GM10248 (cell line): ENCODE measurements at regions not wholly inside any gene's neighbourhood (a gene's known extent, or its start where the extent isn't known, plus 50 kb on each side); places are given as distances from the start of the nearest gene placed in this dataset.

Source experiments
- CTCF ChIA-PET: fragments of 300-600 bp; sonication (Branson Sonifier 250); formaldehyde crosslinking; extraction: SDS; loops from one replicate; lab custom pipeline; 2021; ENCODE audit warnings: antibody characterized with exemption; lab: Yijun Ruan, JAX
- POLR2A ChIA-PET: fragments of 350-650 bp; sonication (Branson Sonifier 250); formaldehyde crosslinking; extraction: SDS; loops from one replicate; lab custom pipeline; 2020; ENCODE audit warnings: antibody characterized with exemption; lab: Yijun Ruan, JAX
- DNase-seq: peaks from one replicate; pipeline ENCODE4 v3.0.0; 2012; ENCODE audit errors: extremely low spot score
- TF ChIP-seq, protein P1 (sequence below): IDR thresholded peaks from 2 replicates; pipeline ENCODE4 v1.5.1; 2012; ENCODE audit warnings: mild to moderate bottlenecking, low read depth; ENCODE audit errors: extremely low read depth, missing control alignments, control extremely low read depth

DNA sequence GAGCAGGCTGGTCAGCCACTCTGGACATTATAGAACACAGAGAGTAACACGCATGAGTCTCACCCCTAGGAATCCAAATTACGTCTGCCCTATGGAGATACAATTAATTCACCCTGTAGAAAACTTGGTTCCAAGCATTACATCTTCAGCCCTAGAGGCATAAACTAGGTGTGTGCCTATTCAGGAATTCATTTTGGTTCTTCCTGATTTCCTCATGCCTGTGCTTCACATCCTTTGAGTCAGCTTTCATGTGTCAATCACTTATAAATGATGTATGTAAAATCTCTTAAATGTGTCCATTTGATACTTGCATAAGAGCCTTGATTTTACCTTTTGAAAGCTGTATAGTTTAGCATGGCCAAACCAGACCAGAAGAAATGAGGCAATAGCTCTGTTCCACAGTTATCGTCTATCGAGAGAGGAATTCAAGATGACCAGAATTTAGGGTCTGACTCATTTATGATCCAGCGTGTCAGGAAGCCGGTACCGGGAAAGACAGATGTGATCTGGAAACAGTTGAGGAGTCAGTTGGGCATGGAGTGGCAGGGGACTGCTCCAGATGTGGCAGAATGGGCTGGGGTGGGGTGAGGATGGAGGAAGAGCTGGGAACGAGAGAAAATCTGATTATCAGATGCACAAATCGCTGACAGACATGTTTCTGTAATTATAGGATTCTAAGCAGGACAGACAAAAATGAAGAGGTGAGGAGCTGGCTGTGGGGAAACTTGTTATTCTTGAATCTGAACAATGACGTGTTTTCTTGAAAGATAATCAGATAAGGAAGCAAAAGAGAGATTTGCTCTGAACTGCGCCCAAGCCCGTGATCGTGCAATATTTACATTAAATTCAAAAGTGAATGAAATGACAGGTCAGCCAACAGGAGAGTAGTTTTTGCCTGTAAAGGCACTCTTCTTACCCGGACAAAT lies 76.7 kb downstream of the C16orf95 start:
- TF ChIP-seq, protein P1, sequence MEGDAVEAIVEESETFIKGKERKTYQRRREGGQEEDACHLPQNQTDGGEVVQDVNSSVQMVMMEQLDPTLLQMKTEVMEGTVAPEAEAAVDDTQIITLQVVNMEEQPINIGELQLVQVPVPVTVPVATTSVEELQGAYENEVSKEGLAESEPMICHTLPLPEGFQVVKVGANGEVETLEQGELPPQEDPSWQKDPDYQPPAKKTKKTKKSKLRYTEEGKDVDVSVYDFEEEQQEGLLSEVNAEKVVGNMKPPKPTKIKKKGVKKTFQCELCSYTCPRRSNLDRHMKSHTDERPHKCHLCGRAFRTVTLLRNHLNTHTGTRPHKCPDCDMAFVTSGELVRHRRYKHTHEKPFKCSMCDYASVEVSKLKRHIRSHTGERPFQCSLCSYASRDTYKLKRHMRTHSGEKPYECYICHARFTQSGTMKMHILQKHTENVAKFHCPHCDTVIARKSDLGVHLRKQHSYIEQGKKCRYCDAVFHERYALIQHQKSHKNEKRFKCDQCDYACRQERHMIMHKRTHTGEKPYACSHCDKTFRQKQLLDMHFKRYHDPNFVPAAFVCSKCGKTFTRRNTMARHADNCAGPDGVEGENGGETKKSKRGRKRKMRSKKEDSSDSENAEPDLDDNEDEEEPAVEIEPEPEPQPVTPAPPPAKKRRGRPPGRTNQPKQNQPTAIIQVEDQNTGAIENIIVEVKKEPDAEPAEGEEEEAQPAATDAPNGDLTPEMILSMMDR: no peak
- CTCF ChIA-PET: interaction anchor here (0.8 to 1.2 kb wide), 2 partner anchors 14 to 38 kb away, joined by 3 read pairs; no protein-coding TSS in a partner anchor
- POLR2A ChIA-PET: no interaction called here
- no peak for DNase-seq

DNA sequence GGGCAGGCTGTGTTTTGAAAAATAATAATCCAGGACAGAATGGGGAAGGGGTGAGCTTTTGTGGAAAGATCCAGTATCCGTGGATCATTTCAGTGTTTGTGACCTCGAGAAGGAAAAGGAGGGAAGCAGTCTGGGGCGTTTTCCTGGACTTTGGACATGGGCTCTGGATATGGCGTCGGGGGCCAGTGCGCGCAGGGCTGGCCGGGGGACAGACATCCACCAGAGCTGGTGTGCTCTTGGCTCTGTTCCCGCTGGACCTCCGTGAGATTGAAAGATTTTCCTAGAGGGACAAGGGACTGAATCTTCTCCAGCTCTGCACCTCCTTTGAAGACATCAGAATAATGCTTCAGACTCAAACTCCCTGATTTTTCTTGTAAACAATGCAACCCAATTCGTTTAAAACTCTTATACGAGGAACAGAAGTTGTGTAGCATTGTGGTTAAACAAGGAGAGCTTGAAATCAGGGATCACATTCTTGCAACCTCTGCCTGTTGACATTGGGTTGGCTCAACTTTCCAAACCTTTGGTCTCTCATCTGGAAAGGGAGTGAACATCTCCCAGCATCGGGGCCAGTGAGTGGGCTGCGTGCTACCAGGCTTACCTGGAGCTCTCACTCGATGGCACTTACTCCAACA lies 75.9 kb downstream of the C16orf95 start:
- DNase-seq: no peak
- ChIA-PET POLR2A (no interaction called here), CTCF (interaction anchor here (1.2 kb wide), 1 partner anchor 15 kb away, joined by 3 read pairs; no protein-coding TSS in a partner anchor)
- TF ChIP-seq, protein P1: no peak

DNA sequence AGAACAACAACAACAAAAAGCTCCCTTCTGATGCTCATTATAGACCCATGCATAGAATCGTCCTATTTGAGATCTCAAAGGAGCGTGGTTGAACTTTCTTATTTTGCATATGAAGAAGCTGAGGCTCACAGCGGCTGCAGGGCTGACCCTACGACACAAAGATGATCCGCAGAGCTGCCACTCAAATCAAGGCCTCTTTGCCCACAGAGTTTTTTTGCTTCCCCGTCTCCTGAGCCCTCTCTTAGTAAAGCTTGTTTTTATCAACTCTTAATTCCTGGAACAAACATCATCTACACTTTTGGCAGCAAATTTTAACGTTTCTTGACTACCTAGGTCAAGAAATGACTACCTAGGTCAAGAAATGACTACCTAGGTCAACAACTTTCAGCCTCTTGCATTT lies 73.7 kb downstream of the C16orf95 start:
- ChIA-PET POLR2A (no interaction called here), CTCF (no interaction called here)
- TF ChIP-seq, protein P1: no peak
- no peak for DNase-seq

DNA sequence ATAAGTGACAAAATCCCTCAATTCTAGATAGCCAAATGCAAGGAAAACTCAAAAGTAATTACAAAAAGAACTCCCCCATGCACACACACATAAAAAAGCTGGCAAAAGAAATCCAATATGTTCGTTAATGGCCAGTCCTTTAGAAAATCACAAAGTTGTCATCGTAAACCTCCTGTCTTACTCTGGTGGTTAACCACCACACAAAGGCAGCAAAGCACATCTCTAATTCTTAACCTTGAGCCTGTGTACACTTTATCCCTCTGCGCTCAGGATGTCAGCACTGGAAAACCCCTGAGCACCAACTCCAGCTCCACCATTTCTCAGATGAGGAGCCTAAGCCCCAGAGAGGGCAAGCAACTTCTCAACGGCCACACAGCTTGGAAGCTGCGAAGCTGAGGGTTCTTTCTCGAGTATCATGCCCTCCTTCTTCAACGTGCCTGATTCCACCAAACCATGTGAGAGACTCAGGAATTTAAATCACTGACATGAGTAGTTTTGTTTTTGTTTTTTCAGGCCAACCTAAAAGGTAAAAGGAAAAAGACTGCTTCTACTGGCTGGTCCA lies 72.5 kb downstream of the C16orf95 start:
- TF ChIP-seq, protein P1: no peak
- POLR2A ChIA-PET: no interaction called here
- no peak for DNase-seq
- CTCF ChIA-PET: no interaction called here

DNA sequence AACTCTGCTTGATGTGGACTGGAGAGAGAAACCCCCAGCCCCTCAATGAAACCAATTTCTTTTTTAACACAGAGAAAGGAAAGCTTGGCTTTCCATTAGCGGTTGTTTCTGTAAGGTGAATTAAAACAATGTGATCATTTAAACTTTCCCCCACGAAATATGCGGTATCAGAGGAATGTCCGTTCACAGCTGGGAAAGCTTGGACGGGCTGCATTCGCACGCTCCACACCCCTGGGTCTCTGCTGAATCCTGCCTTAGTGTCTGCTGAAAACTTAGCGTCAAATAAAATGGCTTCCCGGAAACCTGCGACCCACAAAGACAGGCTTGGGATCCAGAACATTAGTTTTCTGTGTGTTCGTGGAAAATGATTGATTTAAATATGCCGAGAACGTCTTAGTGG lies 71.7 kb downstream of the C16orf95 start:
- ChIA-PET POLR2A (no interaction called here), CTCF (interaction anchor here (0.6 kb wide), 1 partner anchor 16 kb away, joined by 3 read pairs; no protein-coding TSS in a partner anchor)
- DNase-seq: no peak
- TF ChIP-seq, protein P1: no peak
